ENCODE measurements at regions not wholly inside any gene's neighbourhood (a gene's known extent, or its start where the extent isn't known, plus 50 kb on each side); places are given as distances from the start of the nearest gene placed in this dataset.

DNA sequence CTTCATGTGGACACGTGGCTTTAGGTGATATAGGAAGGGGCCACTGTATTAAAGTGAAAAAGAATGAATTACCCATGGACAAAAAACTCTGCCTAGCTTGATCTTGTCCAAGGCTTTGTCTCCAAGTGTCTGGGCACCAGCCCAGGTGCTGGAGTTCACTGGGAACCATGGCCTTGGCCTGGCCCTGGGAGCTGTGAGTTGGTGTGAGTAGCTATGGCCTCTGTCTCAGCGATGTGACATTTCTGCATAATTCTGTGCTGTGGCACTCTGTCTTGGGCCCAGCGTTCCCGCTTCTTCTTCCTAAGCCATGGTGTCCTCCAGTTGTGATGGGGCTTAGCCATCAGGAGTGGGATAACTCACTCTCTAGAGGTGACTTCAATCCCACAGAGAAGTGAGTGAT is 119.0 kb upstream of the PPP2R2D start:
- Histone ChIP-seq H3K9me3 (ENCODE audit: control insufficient read depth, insufficient read depth, low read length) (peaks cover 74% of the 10 kb centered on the region), H3K4me3 (ENCODE audit: low read depth, low read length) (no peak overlapping the region), H3K27me3 (ENCODE audit: control insufficient read depth, insufficient read depth, low read length) (no peaks in the 10 kb centered on the region), H3K27ac (ENCODE audit: low read depth, low read length) (no peak overlapping the region)
- DNase-seq (ENCODE audit: low read depth, low spot score): no peak
- CTCF ChIA-PET: no interaction called here
- TF ChIP-seq, protein P1, sequence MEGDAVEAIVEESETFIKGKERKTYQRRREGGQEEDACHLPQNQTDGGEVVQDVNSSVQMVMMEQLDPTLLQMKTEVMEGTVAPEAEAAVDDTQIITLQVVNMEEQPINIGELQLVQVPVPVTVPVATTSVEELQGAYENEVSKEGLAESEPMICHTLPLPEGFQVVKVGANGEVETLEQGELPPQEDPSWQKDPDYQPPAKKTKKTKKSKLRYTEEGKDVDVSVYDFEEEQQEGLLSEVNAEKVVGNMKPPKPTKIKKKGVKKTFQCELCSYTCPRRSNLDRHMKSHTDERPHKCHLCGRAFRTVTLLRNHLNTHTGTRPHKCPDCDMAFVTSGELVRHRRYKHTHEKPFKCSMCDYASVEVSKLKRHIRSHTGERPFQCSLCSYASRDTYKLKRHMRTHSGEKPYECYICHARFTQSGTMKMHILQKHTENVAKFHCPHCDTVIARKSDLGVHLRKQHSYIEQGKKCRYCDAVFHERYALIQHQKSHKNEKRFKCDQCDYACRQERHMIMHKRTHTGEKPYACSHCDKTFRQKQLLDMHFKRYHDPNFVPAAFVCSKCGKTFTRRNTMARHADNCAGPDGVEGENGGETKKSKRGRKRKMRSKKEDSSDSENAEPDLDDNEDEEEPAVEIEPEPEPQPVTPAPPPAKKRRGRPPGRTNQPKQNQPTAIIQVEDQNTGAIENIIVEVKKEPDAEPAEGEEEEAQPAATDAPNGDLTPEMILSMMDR (IDR thresholded peaks at IDR 0.05; ENCODE audit: low read depth, low read length): no peak
- POLR2A ChIA-PET: no interaction called here

DNA sequence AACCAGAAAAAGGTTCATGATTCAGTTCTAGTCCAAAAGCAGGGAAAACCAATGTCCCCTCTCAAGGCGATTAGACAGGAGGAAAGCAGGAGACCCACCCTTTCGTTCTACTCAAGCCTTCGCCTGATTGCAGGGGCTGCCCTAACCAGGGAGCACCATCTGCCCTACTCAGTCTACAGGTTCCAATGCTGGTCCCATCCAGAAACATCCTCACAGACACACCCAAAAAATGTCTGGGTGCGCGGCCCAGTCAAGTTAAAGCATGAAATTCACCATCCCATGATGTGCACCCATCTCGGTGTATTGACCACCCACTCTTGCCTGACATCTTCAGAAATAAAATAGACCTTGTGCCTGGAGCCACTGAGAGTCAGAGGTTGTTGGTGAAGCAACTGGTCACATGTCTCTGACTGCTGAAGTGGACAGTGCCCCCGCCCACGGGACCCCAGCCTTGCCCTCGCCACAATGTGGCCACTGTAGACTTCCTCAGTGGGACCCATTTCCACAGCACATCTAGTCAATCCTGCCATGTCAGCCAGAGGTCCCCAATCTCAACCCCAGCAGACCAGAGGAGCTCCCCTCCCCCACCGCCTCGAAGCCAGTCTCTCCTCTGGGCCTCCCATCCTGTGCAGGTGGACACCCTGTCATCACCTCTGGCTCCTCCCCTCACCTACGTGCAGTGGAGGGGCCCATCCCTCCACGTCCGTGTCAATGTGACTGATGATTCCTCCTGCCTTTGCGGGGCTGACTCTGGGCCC is 116.3 kb upstream of the PPP2R2D start:
- ChIA-PET POLR2A (no interaction called here), CTCF (no interaction called here)
- Histone ChIP-seq H3K27ac (ENCODE audit: low read depth, low read length) (no peak overlapping the region), H3K27me3 (ENCODE audit: control insufficient read depth, insufficient read depth, low read length) (no peaks in the 10 kb centered on the region), H3K9me3 (ENCODE audit: control insufficient read depth, insufficient read depth, low read length) (peaks cover 63% of the 10 kb centered on the region), H3K4me3 (ENCODE audit: low read depth, low read length) (no peak overlapping the region)
- no peak for DNase-seq (ENCODE audit: low read depth, low spot score)
- TF ChIP-seq, protein P1 (IDR thresholded peaks at IDR 0.05; ENCODE audit: low read depth, low read length): no peak

DNA sequence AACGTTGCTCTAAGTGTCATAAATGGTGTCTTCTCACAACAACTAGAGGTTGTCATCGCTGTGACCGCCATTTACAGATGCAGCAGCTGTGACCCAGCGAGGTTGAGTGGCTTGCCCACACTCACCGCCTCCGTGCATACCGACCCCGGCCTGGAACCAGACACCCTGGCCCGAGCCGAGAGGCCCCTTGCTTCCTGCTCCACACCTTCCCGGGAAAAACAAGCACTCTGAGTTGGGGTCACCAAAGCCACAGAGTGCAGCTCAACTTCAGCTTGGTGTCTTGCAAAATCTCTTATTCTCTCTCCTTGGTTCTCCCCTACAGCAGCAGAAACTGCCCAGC is 115.7 kb upstream of the PPP2R2D start:
- no peak for DNase-seq (ENCODE audit: low read depth, low spot score)
- ChIA-PET CTCF (interaction anchor here (0.5 kb wide), 1 partner anchor 34 kb away, joined by 3 read pairs; no protein-coding TSS in a partner anchor), POLR2A (no interaction called here)
- H3K9me3 ChIP-seq (ENCODE audit: control insufficient read depth, insufficient read depth, low read length): peaks cover 63% of the 10 kb centered on the region
- no peaks in the 10 kb centered on the region for H3K27me3 ChIP-seq (ENCODE audit: control insufficient read depth, insufficient read depth, low read length)
- no peak overlapping the region for H3K27ac ChIP-seq (ENCODE audit: low read depth, low read length)
- TF ChIP-seq, protein P1 (IDR thresholded peaks at IDR 0.05; ENCODE audit: low read depth, low read length): no peak
- H3K4me3 ChIP-seq (ENCODE audit: low read depth, low read length): no peak overlapping the region

DNA sequence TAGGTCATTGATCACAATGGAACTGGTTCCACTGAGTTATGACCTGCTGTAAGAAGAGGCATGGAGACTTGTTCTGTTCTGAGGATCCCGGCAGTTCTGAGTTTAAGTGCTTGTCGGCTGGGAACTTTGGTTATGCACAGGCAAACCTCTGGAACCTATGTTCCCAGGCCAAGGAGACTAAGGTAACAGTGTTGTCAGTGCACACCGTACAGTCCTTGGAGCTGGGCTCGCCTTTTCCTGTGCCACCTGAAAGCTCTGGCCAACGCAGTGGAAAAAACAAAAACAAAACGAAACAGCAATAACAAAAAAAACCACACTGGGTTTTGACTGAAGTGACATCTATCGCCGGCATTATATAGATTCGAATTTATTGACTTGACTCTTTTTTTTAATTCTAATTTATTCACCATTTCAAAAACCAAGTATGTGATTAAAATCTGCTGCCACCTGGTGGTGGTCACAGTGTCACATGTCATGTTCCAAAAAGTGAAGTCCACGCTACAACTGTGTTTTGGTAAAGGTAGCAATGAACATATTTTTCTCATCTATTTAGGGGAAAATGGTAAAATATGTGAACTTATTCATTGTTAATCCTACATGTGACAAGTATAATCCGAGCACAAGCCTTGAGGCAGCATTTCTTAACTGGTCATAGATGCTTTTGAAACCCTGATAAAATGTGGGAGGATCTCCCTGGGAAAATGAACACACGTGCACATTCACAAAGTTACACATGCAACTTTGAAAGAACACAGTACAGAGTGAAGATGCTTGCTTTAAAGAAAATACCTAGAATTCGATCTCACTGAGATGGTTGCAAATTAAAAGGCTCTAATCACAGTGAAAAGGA is 113.8 kb upstream of the PPP2R2D start:
- TF ChIP-seq, protein P1 (IDR thresholded peaks at IDR 0.05; ENCODE audit: low read depth, low read length): peak; percentile 44
- Histone ChIP-seq H3K27ac (ENCODE audit: low read depth, low read length) (no peak overlapping the region), H3K27me3 (ENCODE audit: control insufficient read depth, insufficient read depth, low read length) (no peaks in the 10 kb centered on the region), H3K4me3 (ENCODE audit: low read depth, low read length) (no peak overlapping the region), H3K9me3 (ENCODE audit: control insufficient read depth, insufficient read depth, low read length) (peaks cover 51% of the 10 kb centered on the region)
- ChIA-PET CTCF (no interaction called here), POLR2A (no interaction called here)
- DNase-seq (ENCODE audit: low read depth, low spot score): no peak

DNA sequence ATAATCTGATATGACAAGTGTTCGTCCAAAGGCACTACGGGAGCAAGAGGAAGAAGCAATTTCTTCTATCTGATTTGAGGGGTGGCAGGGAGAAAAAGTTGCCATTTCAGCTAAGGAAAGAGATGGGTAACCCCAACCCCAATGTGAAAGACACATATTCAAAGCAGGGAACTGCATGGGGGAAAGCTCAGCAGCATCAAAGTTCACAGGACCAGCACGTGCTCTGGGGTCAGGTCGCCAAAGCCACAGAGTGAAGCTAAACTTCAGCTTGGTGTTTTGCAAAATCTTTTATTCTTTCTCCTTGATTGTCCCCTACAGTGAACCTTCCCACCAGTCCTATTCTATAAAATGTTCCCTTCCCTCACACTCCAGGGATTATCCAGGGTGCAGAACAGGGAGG is 112.8 kb upstream of the PPP2R2D start:
- Histone ChIP-seq H3K4me3 (ENCODE audit: low read depth, low read length) (no peak overlapping the region), H3K27ac (ENCODE audit: low read depth, low read length) (no peak overlapping the region), H3K9me3 (ENCODE audit: control insufficient read depth, insufficient read depth, low read length) (peaks cover 57% of the 10 kb centered on the region), H3K27me3 (ENCODE audit: control insufficient read depth, insufficient read depth, low read length) (no peaks in the 10 kb centered on the region)
- TF ChIP-seq, protein P1 (IDR thresholded peaks at IDR 0.05; ENCODE audit: low read depth, low read length): no peak
- POLR2A ChIA-PET: no interaction called here
- CTCF ChIA-PET: no interaction called here
- DNase-seq (ENCODE audit: low read depth, low spot score): no peak
